ENCODE measurements at regions not wholly inside any gene's neighbourhood (a gene's known extent, or its start where the extent isn't known, plus 50 kb on each side); places are given as distances from the start of the nearest gene placed in this dataset.

DNA sequence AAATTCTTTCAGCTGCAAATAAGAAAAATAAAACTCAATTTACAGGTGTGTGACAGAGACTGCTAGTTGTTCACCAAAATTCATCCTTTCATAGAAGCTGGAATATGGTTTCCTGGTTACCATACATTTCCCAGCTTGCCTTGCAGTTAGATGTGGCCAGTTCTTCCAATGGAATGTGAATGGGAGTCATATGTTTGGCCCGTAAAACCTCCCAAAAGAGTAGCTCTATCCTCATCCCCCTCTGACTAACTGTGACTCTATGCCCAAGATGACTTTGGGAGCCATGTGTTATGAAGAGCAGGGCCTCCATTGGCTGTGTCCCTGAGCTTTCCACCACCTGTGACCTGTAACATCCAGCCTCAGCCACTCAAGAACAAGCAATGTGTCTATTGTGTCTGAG, 90.6 kb upstream of the NGF start:
- no peak for TF ChIP-seq CTCF (conservative IDR thresholded peaks at IDR 0.05; ENCODE audit: low read depth)
- POLR2A ChIA-PET (ENCODE audit: low non-redundant PET) = no interaction called here
- H3K27ac ChIP-seq = no peak overlapping the region
- CTCF ChIA-PET = no interaction called here
- DNase-seq (ENCODE audit: low spot score) = no peak

- no peak for TF ChIP-seq CTCF (conservative IDR thresholded peaks at IDR 0.05; ENCODE audit: low read depth)
- CTCF ChIA-PET = no interaction called here
- POLR2A ChIA-PET (ENCODE audit: low non-redundant PET) = no interaction called here
- DNase-seq (ENCODE audit: low spot score) = no peak
- no peak overlapping the region for H3K27ac ChIP-seq
Measured at GRCh38 chr1:115428256-115428655, 90.2 kb upstream of the NGF start.

GRCh38 chr1:115426956-115427355, 88.9 kb upstream of the NGF start:
- no peak for DNase-seq (ENCODE audit: low spot score)
- ChIA-PET CTCF (interaction anchor here (0.8 kb wide), 1 partner anchor 43 kb away, joined by 4 read pairs; no protein-coding TSS in a partner anchor), POLR2A (ENCODE audit: low non-redundant PET) (no interaction called here)
- no peak overlapping the region for H3K27ac ChIP-seq
- TF ChIP-seq CTCF (conservative IDR thresholded peaks at IDR 0.05; ENCODE audit: low read depth) = no peak

DNA sequence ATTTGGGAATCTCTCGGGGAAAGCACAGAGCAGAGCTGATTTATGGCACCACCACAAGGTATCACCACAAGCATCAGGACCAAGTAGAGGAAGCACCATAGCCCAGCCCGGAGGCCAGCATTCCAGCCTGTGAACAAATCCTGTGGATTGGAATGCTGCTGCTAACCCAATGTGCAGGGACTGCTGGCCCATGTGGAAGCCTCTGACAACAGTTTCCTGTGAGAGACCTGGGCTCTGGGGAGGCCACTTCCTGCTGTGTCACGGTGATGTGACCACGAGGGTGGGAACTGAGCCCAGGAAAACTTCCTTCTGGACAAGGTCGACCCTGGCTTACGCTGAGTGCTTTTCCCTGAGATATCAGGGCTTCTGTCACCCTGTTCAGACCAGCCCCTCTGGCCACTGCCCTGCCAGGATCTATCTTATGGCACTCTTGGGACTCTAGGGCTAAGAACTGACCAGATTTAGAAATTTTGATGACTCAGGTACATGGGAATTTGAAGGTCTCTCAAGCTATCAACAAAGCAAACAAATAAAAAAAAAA, 88.3 kb upstream of the NGF start:
- POLR2A ChIA-PET (ENCODE audit: low non-redundant PET) = no interaction called here
- H3K27ac ChIP-seq = peak overlapping the region; percentile 25; the same call in 1 of the 2 replicates

DNA sequence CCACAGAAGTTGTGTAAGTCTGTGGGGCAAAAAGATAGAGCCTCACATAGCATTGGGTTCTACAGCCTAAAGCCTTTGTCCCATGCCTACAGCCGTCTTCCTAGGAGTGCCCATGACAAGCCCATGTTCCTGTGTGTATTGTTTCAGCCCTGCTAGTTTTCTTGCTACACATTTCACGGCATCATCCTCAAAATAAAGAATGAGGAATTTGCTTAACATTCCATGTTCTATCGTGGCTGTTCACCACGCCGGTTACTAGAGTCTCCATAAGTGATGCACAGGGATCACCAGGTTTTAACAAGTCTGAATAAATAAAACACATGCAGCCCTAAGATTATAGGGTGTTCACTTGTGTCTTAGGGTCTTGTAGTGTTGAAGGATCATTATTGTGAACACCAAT, 87.4 kb upstream of the NGF start:
- no peak overlapping the region for H3K27ac ChIP-seq
- TF ChIP-seq CTCF (conservative IDR thresholded peaks at IDR 0.05; ENCODE audit: low read depth) = no peak
- POLR2A ChIA-PET (ENCODE audit: low non-redundant PET) = no interaction called here
- CTCF ChIA-PET = interaction anchor here (0.6 kb wide), 1 partner anchor 183 kb away, joined by 3 read pairs; no protein-coding TSS in a partner anchor
- DNase-seq (ENCODE audit: low spot score) = no peak

More for the DNA sequence above, 88.3 kb upstream of the NGF start:
- TF ChIP-seq CTCF (conservative IDR thresholded peaks at IDR 0.05; ENCODE audit: low read depth) = no peak
- no peak for DNase-seq (ENCODE audit: low spot score)
- CTCF ChIA-PET = interaction anchor here (0.6 to 0.8 kb wide), 2 partner anchors 21 to 44 kb away, joined by 3 to 4 read pairs; no protein-coding TSS in a partner anchor

DNA sequence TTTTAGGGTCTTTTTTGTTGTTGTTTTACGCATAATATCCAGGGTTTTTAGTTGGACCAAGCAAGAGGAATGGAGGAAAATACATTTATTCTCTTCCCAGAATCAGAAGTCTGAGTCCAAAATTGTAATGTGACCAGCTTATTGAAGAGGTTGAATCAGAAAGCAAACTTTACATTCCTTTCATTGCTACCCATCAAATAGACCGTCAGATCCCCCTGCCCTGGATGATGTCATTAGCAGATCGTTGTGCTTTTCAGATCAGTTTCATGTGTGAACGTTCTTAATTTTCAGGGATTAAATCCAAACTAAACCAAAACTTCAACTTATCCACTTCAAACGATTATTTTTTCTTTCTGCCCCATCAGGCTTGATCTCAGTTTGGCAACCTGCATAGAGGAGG, 85.7 kb upstream of the NGF start:
- POLR2A ChIA-PET (ENCODE audit: low non-redundant PET) = no interaction called here
- CTCF ChIA-PET = interaction anchor here (0.6 kb wide), 1 partner anchor 86 kb away, joined by 3 read pairs; the partner anchor contains the start of gene NGF
- DNase-seq (ENCODE audit: low spot score) = no peak
- no peak overlapping the region for H3K27ac ChIP-seq
- TF ChIP-seq CTCF (conservative IDR thresholded peaks at IDR 0.05; ENCODE audit: low read depth) = no peak

All from RWPE1 (cell line).